Sigmoid colon (tissue), 4 donors: ENCODE measurements at regions not wholly inside any gene's neighbourhood (a gene's known extent, or its start where the extent isn't known, plus 50 kb on each side); places are given as distances from the start of the nearest gene placed in this dataset.

Experiments
- EP300 ChIP-seq, 4 donors: sonication (generic); formaldehyde crosslinking; IDR thresholded peaks; one replicate each; pipeline ENCODE4 v1.6.1; 2017; ENCODE audit warnings: antibody characterized with exemption in 4 of 4
- POLR2A ChIP-seq, 2 donors: fragments of 450-650 bp; IDR thresholded peaks; one replicate each; pipeline ENCODE4 v1.6.1; 2016; ENCODE audit warnings: antibody characterized with exemption in 2 of 2, mild to moderate bottlenecking in 2 of 2, moderate library complexity in 2 of 2
- POLR2AphosphoS5 ChIP-seq, 4 donors: sonication (generic); formaldehyde crosslinking; IDR thresholded peaks; one replicate each; pipeline ENCODE4 v1.6.1; 2017; ENCODE audit warnings: antibody characterized with exemption in 4 of 4
- TF ChIP-seq, protein P1 (sequence below), 4 experiments: fragments of 450-650 bp in 3 of 4; fragments of 200-600 bp in 1 of 4; IDR thresholded peaks; one replicate each; pipeline ENCODE4 v1.5.1; 2016 to 2019; ENCODE audit warnings: antibody characterized with exemption in 4 of 4, mild to moderate bottlenecking in 3 of 4, moderate library complexity in 2 of 4

DNA sequence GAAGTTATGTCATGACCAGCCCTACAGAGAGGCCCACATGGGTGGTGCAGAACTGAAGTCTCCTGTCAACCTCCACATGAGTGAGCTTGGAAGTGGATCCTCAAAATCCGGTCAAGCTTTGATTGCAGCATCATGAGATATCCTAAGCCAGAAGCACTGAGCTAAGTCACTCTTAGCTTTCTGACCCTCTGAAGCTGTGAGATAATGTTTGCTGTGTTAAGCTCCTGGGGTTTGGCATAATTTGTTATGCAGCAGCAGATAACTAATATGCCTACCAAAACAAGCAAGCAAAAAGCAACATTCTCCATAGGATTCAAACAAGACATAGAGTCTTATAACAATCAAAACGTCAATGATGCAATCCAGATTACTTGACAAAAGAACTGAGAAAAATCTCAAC is 87.6 kb upstream of the GRIN2B start:
- TF ChIP-seq, protein P1, sequence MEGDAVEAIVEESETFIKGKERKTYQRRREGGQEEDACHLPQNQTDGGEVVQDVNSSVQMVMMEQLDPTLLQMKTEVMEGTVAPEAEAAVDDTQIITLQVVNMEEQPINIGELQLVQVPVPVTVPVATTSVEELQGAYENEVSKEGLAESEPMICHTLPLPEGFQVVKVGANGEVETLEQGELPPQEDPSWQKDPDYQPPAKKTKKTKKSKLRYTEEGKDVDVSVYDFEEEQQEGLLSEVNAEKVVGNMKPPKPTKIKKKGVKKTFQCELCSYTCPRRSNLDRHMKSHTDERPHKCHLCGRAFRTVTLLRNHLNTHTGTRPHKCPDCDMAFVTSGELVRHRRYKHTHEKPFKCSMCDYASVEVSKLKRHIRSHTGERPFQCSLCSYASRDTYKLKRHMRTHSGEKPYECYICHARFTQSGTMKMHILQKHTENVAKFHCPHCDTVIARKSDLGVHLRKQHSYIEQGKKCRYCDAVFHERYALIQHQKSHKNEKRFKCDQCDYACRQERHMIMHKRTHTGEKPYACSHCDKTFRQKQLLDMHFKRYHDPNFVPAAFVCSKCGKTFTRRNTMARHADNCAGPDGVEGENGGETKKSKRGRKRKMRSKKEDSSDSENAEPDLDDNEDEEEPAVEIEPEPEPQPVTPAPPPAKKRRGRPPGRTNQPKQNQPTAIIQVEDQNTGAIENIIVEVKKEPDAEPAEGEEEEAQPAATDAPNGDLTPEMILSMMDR (IDR thresholded peaks at IDR 0.05): no peak
- TF ChIP-seq POLR2AphosphoS5 (IDR thresholded peaks at IDR 0.05): no peak
- no peak for TF ChIP-seq EP300 (IDR thresholded peaks at IDR 0.05)
- no peak for TF ChIP-seq POLR2A (IDR thresholded peaks at IDR 0.05)
